NCI-H2029 (cell line): ENCODE measurements at regions not wholly inside any gene's neighbourhood (a gene's known extent, or its start where the extent isn't known, plus 50 kb on each side); places are given as distances from the start of the nearest gene placed in this dataset.

Experiments
- DNase-seq: peaks from one replicate; lab custom pipeline; 2025; lab: John Stamatoyannopoulos, UW

DNA sequence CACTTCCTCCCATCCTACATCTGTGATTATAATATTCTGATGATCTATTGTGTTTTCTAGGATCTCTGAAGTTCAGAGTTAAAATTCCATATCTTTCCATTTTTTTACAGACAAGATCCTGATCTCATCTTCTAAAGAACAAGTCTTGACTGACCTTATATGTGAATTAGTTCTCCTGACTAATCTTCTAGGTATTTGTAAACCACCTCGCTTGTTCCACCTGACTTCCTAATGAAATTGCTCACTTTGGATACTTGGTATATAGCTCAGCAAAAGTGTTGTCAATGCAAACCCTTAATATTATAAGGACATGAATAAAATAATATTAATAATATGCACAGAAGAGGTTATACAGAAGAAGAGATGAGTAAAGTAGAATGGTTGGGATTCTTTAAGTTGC lies 68.2 kb upstream of the NR4A3 start:
- no peak for DNase-seq

DNA sequence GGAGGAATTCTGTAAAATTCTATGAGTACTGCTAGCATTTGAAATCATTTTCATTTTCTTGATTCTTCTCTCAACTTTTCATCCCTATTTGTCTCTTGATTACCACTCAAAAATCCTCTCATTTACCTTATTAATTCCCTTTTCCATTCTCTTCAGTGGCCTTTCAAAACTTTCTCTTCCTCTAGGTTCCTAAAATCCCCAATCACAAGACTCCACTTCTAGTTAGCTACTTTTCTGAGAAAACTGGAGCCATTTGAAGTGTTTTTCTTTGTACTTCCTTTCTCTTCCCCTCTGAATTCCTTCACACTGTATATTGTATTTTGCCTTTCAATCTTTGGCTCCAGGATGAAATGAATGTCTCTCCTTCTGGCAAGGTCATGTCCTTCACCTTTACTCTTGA lies 61.3 kb upstream of the NR4A3 start:
- DNase-seq, result no peak

- no peak for DNase-seq
Observed at GRCh38 chr9:99762470-99762869, 59.2 kb upstream of the NR4A3 start.
